ENCODE measurements at regions not wholly inside any gene's neighbourhood (a gene's known extent, or its start where the extent isn't known, plus 50 kb on each side); places are given as distances from the start of the nearest gene placed in this dataset.

DNA sequence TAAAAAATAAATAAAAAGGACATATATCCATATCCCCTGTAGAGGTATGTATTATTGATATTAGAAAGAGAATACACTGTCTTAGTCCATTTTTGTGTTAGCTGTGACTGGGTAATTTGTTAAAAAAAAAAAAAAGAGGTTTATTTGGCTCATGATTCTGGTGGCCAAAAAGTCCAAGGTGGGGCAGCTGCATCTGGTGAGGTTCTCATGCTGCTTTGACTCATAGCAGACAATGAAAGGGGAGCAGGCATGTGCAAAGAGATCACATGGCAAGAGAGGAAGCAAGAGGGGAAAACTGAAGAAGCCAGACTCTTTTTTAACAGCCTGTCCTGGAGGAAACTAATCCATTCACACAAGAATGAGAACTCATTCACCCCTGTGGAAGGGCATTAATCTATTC, 101.6 kb upstream of the MAP4K3 start:
- DNase-seq: no peak

DNA sequence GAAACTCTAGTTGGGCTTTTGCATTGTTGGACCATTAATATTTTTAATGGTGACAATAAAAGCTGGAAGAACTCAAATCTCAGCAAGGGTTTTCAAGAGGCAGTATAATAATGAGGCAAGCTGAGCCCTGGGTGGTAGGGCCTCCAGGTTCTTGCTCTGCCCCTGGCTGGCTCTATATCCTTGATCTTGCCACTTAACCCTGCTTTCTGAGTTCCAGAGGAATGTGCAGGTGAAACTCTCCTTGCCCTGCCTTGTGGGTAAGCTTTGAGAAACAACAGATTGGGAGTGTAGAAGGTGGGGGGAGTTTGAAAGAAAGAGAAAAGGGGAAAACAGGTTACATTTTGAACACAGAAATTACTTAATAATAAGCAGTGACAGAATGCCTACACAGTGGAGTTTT, 103.3 kb upstream of the MAP4K3 start:
- DNase-seq: no peak

GRCh38 chr2:39541011-39541930, 104.2 kb upstream of the MAP4K3 start:
- no peak for DNase-seq

DNA sequence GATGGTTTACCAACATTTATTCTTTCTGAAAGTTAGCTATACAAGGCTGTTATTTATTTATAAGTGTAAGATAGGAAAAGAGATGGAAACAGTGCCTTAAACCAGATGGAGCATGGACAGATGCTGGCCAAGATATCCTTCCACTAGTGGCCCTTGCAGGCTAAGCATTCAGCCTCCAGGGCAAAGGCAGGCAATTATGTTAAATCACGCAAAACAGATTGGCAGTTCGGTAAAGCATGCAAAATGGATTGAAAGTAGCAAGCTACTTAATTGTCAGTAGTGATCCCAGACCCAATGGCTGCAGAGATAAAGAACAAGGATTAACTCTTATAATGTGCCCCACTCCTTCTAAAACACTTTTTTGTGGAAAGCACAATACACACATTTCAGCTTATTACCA, 105.4 kb upstream of the MAP4K3 start:
- DNase-seq: no peak

- no peak for DNase-seq
These were observed 108.9 kb upstream of the MAP4K3 start for GRCh38 chr2:39545957-39546356.

DNA sequence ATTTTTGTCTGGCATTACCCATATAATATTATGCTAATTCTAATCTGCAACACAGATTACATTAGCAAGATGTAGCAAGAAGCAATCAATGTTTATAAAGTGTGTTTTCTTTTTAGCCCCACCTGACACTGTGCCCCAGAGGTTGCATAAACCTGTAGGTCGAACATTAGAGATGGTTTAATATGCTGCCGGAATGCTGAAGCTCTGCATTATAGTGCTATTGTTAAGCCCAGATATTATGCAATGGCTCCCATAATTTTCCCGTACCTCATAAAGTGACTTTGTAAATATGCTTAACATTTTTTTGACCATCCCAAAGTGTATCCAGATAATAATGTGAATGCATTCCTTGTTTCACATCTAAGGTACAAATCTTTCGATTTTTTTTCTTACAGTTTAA, 109.3 kb upstream of the MAP4K3 start:
- DNase-seq: no peak

DNA sequence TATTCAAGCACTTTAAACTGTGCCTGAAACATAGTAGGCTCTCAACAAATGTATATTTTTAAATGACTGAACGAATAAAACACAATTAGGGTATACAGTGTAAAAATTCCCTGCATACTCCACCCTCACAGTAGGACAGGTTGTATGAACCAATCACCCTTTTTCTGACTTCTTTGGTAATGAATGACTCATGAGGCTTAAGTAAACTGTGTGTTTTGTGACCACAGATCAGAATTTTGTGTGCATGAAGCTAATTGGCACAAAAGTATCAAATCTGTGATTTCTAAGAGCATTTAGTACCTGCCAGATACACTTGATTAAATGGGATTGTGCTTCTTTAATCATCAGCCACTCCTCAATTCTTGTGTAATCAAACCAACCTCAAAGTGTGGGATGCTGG, 109.9 kb upstream of the MAP4K3 start:
- DNase-seq: no peak

DNA sequence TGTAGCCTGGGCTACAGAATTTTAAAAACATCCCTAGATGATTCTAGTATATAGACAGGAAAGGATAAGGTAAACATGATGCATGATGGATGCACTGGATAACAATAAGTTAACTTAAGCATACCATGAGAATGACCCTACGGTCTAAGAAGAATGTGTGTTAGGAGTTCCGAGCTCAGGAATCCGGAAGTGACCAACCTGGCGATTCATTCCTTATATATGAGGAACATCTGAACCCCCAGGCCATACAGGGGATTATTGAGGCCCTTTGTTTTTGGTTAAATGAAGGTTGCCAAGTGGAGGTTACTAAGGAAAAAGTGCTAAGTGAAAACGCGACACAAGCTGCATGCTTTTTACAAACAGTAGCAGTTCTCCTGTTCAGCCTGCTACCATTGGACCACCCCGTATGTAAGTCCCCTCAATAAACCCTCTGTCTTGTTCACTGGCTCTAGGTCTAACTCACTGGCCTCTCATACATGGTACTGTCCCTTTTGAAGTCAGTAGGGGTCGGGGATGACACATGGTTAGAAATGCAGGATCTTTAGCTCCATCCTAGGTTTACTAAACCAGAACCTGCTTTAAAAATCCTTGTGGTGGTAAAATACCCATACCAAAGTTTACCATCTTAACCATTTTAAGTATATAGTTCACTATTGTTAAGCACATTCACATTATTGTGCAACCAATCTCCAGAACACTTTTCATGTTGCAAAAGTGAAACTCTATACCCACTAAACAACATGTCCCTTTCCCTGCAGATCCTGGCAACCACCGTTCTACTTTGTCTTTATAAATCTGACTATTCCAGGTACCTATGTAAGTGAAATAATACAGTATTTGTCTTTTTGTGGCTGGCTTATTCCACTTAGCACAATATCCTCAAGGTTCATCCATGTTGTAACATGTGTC, 111.0 kb upstream of the MAP4K3 start:
- DNase-seq: no peak

GRCh38 chr2:39549000-39549399, 111.9 kb upstream of the MAP4K3 start:
- no peak for DNase-seq

- no peak for DNase-seq
These were observed 112.8 kb upstream of the MAP4K3 start for GRCh38 chr2:39549718-39550464.

GRCh38 chr2:39550701-39551285, 113.7 kb upstream of the MAP4K3 start:
- no peak for DNase-seq

DNA sequence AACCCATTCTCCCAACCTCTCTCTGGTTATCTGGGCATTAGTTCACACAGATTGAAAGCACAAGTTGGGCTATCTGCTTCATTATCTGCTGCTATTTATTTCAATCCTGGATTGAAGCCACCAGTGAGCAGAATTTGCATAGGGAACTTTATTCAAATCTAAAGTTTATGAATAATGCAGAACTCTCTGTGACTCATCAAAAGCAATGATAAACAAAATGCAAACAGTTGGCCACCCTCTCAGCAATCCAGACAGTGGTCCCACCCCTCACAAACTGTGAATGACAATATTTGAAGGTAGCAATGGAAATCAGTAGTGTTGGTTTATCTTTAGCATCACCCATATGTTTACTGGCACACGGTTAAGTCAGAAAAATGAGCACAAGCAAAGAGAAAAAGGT, 106.8 kb upstream of the TMEM178A start:
- no peak for DNase-seq

DNA sequence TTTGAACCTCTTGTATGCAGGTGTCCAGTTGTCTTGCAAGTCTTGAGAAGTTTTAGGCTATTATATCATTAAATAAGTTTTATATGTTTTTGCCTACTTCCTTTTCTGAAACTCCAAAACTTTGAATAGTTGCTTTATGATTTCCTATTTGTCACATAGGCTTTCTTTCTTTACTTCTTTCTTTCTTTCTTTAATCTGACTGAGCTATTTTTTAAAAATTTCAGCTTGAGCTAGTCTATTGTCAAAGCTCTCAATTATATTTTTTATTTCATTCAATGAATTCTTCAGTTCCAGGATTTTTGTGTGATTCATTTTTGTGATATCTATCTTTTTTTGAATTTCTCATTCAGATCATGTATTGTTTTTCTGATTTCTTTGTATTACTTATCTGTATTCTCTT, 102.1 kb upstream of the TMEM178A start:
- no peak for DNase-seq

- DNase-seq: no peak
These were observed 98.2 kb upstream of the TMEM178A start for GRCh38 chr2:39567507-39567906.

GRCh38 chr2:39568116-39568515, 97.6 kb upstream of the TMEM178A start:
- no peak for DNase-seq

- no peak for DNase-seq
These were observed 97.1 kb upstream of the TMEM178A start for GRCh38 chr2:39568561-39569006.

- no peak for DNase-seq
These were observed 95.6 kb upstream of the TMEM178A start for GRCh38 chr2:39570130-39570555.

DNA sequence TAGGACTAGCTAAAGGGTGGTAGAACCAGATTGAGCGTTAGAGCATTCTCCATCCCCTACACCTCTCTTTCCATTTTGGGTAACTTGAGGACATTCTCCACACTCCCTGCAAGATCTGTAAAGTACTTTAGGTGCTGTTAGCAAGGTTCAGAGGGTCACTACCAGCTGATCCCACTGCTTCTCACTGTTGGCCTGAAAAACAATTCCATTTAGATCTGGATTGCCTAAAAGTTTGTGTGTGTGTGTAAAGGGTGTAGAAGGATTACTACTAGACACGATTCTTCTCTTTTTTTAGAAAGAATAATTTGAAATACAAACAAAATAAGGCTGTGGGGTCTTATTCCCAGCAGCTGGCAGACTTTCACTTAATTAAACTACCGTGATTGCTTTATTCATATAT, 95.1 kb upstream of the TMEM178A start:
- no peak for DNase-seq

DNA sequence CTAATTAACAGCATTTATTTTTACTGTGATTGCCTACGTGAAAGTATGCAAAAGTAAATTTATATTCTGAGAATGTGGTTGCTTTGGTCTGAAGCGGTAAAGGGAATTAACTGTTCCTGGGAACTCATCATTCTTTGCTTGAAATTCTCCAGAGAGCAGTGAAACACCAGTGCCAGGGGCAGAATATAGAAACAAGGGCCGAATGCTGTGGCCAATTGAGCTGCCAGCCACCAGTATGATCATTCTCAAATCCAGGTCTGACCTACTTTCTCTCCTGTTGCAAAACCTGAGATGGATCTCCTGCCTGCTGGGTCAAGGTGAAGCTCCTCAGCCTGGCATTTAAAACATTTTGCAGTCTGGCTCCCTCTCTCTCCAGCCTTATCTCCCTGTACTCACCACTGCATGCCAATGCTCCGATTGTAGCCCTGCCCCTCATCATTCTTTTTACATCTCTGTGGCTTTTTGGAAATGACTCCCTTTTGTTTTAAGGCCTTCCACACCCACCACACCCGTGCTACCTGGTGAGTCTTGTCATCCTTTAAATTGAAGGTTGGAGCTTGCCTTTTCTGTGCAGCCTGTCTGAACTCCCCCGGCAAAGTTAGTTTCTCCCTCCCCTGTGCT, 94.5 kb upstream of the TMEM178A start:
- no peak for DNase-seq

DNA sequence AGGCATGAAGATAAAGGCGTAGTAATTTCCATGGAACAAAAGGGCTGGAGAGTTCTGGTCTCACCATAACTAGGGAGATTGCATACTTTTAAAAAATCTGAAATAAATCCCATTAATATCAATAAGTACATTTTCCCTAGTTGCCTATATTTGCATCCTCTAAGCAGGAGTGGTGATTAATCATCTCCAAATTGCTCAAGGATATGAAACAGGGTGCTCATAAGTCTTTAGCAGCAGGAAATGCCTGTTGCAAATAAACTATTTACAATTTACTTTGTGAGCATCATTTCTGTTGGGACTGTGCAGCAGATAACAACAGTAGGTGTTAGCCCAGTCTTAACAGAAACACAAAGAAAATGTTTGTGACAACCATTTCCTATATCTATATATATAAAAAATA, 92.4 kb upstream of the TMEM178A start:
- DNase-seq: no peak

DNA sequence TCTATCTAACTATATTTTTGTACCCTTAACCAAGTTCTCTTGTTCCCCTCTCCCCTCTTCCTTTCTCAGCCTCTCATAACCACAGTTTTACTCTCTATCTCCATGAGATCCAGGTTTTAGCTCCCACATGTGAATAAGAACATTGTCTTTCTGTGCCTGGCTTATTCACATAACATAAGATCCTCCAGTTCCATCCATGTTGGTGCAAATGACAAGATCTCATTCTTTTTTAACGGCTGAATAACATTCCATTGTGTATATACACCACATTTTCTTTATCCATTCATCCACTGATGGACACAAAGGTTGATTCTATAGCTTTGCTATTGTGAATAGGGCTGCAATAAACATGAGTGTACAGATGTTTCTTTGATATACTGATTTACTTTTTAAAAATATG, 83.9 kb upstream of the TMEM178A start:
- DNase-seq: no peak

DNA sequence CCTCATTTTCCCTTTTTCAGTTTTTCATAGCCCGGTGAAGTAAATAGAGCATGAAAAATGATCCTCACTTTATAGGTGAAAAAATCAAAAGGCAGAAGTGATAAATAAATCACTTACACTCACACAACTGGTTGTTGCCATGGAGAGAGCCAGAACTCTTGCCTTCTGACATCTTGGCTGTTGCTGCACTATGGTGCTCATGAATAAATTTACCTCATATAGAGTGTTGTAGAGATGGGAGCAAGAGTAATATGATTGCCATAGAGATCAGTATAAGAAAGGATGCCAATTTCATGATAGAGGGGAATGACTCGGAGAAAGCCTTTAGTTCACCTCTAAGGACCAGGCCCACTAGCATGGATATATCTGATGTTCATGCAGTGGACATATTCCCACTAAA, 82.5 kb upstream of the TMEM178A start:
- no peak for DNase-seq

Data from NCI-H146 (cell line).